Skeletal muscle satellite cell (primary cell): ENCODE measurements at regions not wholly inside any gene's neighbourhood (a gene's known extent, or its start where the extent isn't known, plus 50 kb on each side); places are given as distances from the start of the nearest gene placed in this dataset. TPM values are rescaled to one million over a fixed set of nuclear protein-coding genes. Genes with fewer than 3 reads are reported as not detected.

Experiments used
- small RNA-seq: library from RNA; depleted of rRNA; stranded (forward); fragments of <200 nt; gene quantifications from one replicate; pipeline ENCODE3, GENCODE V24; 2012

Small RNAs in the stretch of these regions (small RNA-seq; reads per million reads assigned to genes)
- not detected for gene AL445193.1
